ENCODE measurements at regions not wholly inside any gene's neighbourhood (a gene's known extent, or its start where the extent isn't known, plus 50 kb on each side); places are given as distances from the start of the nearest gene placed in this dataset.

DNA sequence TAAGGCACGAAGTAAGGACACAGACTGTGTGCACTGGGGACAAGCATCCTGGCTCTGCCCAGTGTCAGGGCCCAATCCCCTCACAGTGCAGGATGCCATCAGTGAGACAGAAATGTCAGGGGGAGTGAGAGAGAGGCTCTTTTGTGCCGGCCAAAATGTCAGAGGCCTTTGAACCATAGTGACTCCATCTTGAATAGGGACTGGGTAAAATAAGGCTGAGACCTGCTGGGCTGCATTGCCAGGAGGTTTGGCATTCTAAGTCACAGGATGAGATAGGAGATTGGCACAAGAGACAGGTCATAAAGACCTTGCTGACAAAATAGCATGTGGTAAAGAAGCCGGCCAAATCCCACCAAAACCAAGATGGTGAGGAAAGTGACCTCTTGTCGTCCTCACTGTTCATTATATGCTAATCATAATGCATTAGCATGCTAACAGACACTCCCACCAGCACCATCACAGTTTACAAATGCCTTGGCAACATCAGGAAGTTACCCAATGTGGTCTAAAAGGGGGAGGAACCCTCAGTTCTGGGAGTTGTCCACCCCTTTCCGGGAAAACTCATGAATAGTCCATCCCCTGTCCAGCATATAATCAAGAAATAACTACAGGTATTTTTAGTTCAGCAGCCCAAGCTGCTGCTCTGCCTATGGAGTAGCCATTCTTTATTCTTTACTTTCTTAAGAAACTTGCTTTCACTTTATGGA is 337.4 kb downstream of the LPIN1 start:
- no peaks in the 10 kb centered on the region for H3K27me3 ChIP-seq (ENCODE audit: control insufficient read depth in 3 of 3, insufficient read depth in 3 of 3, low read length in 3 of 3)

DNA sequence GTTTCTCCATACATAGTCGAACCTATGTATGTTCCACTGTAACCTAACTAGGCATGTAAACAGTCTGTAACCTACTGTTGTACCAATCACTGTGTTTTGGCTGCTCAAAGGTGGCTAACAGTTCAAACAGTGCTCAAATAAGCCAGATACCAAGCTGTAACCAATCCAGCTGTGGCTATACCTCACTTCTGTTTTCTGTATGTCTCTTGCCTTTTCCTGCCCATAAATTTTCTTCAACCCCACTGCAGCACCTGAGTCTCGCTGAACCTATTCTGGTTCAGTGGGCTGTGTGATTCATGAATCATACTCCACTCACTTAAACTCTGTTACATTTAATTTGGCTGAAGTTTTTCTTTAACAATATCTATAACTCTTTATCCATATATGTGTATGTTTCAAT is 340.7 kb downstream of the LPIN1 start:
- Histone ChIP-seq H3K9ac (ENCODE audit: low read depth in 1 of 3, low read length in 3 of 3) (no peak overlapping the region), H3K4me3 (ENCODE audit: low read length in 3 of 3) (no peak overlapping the region), H3K36me3 (ENCODE audit: control insufficient read depth in 3 of 3, insufficient read depth in 3 of 3, low read length in 3 of 3) (no peaks in the 10 kb centered on the region), H3K27ac (ENCODE audit: low read depth, low read length) (no peak overlapping the region), H3K4me1 (ENCODE audit: control insufficient read depth in 3 of 3, insufficient read depth in 3 of 3, low read length in 3 of 3) (no peaks in the 10 kb centered on the region), H3K9me3 (ENCODE audit: control insufficient read depth in 3 of 3, low read length in 3 of 3) (no peaks in the 10 kb centered on the region), H3K27me3 (ENCODE audit: control insufficient read depth in 3 of 3, insufficient read depth in 3 of 3, low read length in 3 of 3) (no peaks in the 10 kb centered on the region)

More for the DNA sequence above, 337.4 kb downstream of the LPIN1 start:
- H3K27ac ChIP-seq (ENCODE audit: low read depth, low read length) = no peak overlapping the region
- H3K4me3 ChIP-seq (ENCODE audit: low read length in 3 of 3) = no peak overlapping the region
- no peaks in the 10 kb centered on the region for H3K36me3 ChIP-seq (ENCODE audit: control insufficient read depth in 3 of 3, insufficient read depth in 3 of 3, low read length in 3 of 3)
- H3K4me1 ChIP-seq (ENCODE audit: control insufficient read depth in 3 of 3, insufficient read depth in 3 of 3, low read length in 3 of 3) = no peaks in the 10 kb centered on the region
- H3K9me3 ChIP-seq (ENCODE audit: control insufficient read depth in 3 of 3, low read length in 3 of 3) = no peaks in the 10 kb centered on the region
- no peak overlapping the region for H3K9ac ChIP-seq (ENCODE audit: low read depth in 1 of 3, low read length in 3 of 3)

DNA sequence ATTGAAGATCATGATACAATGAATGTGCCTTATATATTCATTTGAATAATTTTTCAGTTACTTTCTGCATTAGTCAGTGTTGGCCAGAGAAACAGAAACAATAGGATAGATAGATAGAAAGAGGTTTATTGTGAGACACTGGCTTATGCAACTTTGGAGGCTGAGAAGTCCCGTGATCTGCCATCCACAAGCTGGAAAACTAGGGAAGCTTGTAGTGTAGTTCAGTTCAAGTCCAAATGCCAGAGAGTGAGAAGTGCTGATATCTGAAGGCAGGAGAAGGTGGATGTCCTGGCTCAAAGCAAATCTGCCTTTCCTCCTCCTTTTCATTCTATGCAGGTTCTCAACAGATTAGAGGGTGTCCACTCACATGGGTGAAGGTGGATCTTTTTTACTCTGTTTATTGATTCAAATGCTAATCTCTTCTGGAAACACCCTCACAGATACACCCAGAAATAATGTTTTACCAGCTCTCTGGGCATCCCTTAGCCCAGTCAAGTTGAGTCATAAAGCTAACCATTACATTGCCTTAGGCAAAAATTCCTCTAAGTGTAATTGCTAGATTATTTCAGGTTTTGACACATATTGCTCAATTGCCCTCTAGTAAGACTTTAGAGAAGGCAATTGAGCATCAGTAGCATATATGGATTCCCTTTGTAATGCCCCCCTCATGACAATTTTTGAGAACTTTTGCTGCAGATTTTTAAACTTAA is 341.4 kb downstream of the LPIN1 start:
- no peak overlapping the region for H3K4me3 ChIP-seq (ENCODE audit: low read length in 3 of 3)
- no peaks in the 10 kb centered on the region for H3K4me1 ChIP-seq (ENCODE audit: control insufficient read depth in 3 of 3, insufficient read depth in 3 of 3, low read length in 3 of 3)
- no peak overlapping the region for H3K27ac ChIP-seq (ENCODE audit: low read depth, low read length)
- H3K9ac ChIP-seq (ENCODE audit: low read depth in 1 of 3, low read length in 3 of 3) = no peak overlapping the region
- no peaks in the 10 kb centered on the region for H3K9me3 ChIP-seq (ENCODE audit: control insufficient read depth in 3 of 3, low read length in 3 of 3)
- H3K27me3 ChIP-seq (ENCODE audit: control insufficient read depth in 3 of 3, insufficient read depth in 3 of 3, low read length in 3 of 3) = no peaks in the 10 kb centered on the region
- H3K36me3 ChIP-seq (ENCODE audit: control insufficient read depth in 3 of 3, insufficient read depth in 3 of 3, low read length in 3 of 3) = no peaks in the 10 kb centered on the region

GRCh38 chr2:12089001-12089400 is 342.6 kb downstream of the LPIN1 start:
- Histone ChIP-seq H3K9me3 (ENCODE audit: control insufficient read depth in 3 of 3, low read length in 3 of 3) (no peaks in the 10 kb centered on the region), H3K4me1 (ENCODE audit: control insufficient read depth in 3 of 3, insufficient read depth in 3 of 3, low read length in 3 of 3) (no peaks in the 10 kb centered on the region), H3K27me3 (ENCODE audit: control insufficient read depth in 3 of 3, insufficient read depth in 3 of 3, low read length in 3 of 3) (no peaks in the 10 kb centered on the region), H3K4me3 (ENCODE audit: low read length in 3 of 3) (no peak overlapping the region), H3K36me3 (ENCODE audit: control insufficient read depth in 3 of 3, insufficient read depth in 3 of 3, low read length in 3 of 3) (no peaks in the 10 kb centered on the region), H3K27ac (ENCODE audit: low read depth, low read length) (no peak overlapping the region), H3K9ac (ENCODE audit: low read depth in 1 of 3, low read length in 3 of 3) (no peak overlapping the region)

- H3K4me1 ChIP-seq (ENCODE audit: control insufficient read depth in 3 of 3, insufficient read depth in 3 of 3, low read length in 3 of 3) = no peaks in the 10 kb centered on the region
- no peak overlapping the region for H3K27ac ChIP-seq (ENCODE audit: low read depth, low read length)
- no peaks in the 10 kb centered on the region for H3K27me3 ChIP-seq (ENCODE audit: control insufficient read depth in 3 of 3, insufficient read depth in 3 of 3, low read length in 3 of 3)
- no peak overlapping the region for H3K4me3 ChIP-seq (ENCODE audit: low read length in 3 of 3)
- no peaks in the 10 kb centered on the region for H3K36me3 ChIP-seq (ENCODE audit: control insufficient read depth in 3 of 3, insufficient read depth in 3 of 3, low read length in 3 of 3)
- no peaks in the 10 kb centered on the region for H3K9me3 ChIP-seq (ENCODE audit: control insufficient read depth in 3 of 3, low read length in 3 of 3)
- no peak overlapping the region for H3K9ac ChIP-seq (ENCODE audit: low read depth in 1 of 3, low read length in 3 of 3)
Observed at GRCh38 chr2:12089496-12089895, 343.1 kb downstream of the LPIN1 start.

- Histone ChIP-seq H3K27me3 (ENCODE audit: control insufficient read depth in 3 of 3, insufficient read depth in 3 of 3, low read length in 3 of 3) (no peaks in the 10 kb centered on the region), H3K27ac (ENCODE audit: low read depth, low read length) (no peak overlapping the region), H3K9ac (ENCODE audit: low read depth in 1 of 3, low read length in 3 of 3) (no peak overlapping the region), H3K4me3 (ENCODE audit: low read length in 3 of 3) (no peak overlapping the region), H3K4me1 (ENCODE audit: control insufficient read depth in 3 of 3, insufficient read depth in 3 of 3, low read length in 3 of 3) (no peaks in the 10 kb centered on the region), H3K36me3 (ENCODE audit: control insufficient read depth in 3 of 3, insufficient read depth in 3 of 3, low read length in 3 of 3) (no peaks in the 10 kb centered on the region), H3K9me3 (ENCODE audit: control insufficient read depth in 3 of 3, low read length in 3 of 3) (no peaks in the 10 kb centered on the region)
Observed at GRCh38 chr2:12090072-12090471, 343.6 kb downstream of the LPIN1 start.

DNA sequence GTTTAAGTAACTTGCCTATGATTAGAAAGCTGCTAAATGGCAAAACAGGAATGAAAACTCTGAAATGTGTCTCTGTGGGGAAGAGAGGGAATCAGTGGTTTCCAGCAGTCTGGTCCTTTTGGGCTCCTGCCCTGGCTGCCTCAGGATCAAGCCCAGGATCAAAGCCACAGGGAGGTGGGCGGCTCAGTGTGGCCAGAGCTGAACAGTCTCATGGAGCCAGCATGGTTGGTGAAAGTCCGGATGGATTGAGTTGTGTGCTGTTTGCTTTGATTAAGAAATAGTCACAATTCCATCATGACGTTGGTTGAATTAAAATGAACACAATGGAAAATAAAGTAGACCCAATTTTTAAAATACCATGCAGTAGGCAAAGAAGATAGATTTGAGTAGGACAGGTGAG is 344.2 kb downstream of the LPIN1 start:
- no peaks in the 10 kb centered on the region for H3K9me3 ChIP-seq (ENCODE audit: control insufficient read depth in 3 of 3, low read length in 3 of 3)
- no peaks in the 10 kb centered on the region for H3K27me3 ChIP-seq (ENCODE audit: control insufficient read depth in 3 of 3, insufficient read depth in 3 of 3, low read length in 3 of 3)
- no peak overlapping the region for H3K27ac ChIP-seq (ENCODE audit: low read depth, low read length)
- H3K36me3 ChIP-seq (ENCODE audit: control insufficient read depth in 3 of 3, insufficient read depth in 3 of 3, low read length in 3 of 3) = no peaks in the 10 kb centered on the region
- H3K4me1 ChIP-seq (ENCODE audit: control insufficient read depth in 3 of 3, insufficient read depth in 3 of 3, low read length in 3 of 3) = no peaks in the 10 kb centered on the region
- no peak overlapping the region for H3K9ac ChIP-seq (ENCODE audit: low read depth in 1 of 3, low read length in 3 of 3)
- no peak overlapping the region for H3K4me3 ChIP-seq (ENCODE audit: low read length in 3 of 3)

DNA sequence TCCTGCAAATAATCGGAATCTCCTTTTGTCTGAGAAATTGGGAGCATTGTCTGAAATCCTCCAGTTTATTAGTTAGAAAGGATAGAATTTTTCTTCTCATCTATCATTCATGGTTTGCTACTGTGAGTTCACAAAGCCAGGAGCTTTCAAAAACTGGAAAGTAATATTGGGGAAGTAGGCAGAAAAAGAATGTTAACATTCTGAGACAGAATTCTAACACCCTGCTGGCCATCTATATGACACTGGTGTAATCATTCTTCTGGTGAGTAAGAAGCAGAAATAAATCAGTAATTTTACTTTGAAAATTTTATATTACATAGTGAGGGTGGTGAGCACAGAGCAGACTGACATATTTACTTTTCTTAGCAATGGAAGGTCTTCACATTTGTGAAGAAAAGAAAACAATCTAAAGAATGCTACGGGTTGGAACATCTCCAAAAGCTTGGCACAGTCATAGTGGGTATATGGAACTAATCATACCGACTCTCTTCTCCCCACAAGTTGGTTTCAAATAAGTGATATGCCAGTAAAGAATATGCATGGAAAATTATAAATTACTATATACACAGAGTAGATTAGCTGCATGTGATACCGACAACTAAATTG is 344.9 kb downstream of the LPIN1 start:
- no peak overlapping the region for H3K4me3 ChIP-seq (ENCODE audit: low read length in 3 of 3)
- H3K27me3 ChIP-seq (ENCODE audit: control insufficient read depth in 3 of 3, insufficient read depth in 3 of 3, low read length in 3 of 3) = no peaks in the 10 kb centered on the region
- H3K36me3 ChIP-seq (ENCODE audit: control insufficient read depth in 3 of 3, insufficient read depth in 3 of 3, low read length in 3 of 3) = no peaks in the 10 kb centered on the region
- no peak overlapping the region for H3K27ac ChIP-seq (ENCODE audit: low read depth, low read length)
- no peaks in the 10 kb centered on the region for H3K4me1 ChIP-seq (ENCODE audit: control insufficient read depth in 3 of 3, insufficient read depth in 3 of 3, low read length in 3 of 3)
- no peaks in the 10 kb centered on the region for H3K9me3 ChIP-seq (ENCODE audit: control insufficient read depth in 3 of 3, low read length in 3 of 3)
- H3K9ac ChIP-seq (ENCODE audit: low read depth in 1 of 3, low read length in 3 of 3) = no peak overlapping the region

- Histone ChIP-seq H3K27me3 (ENCODE audit: control insufficient read depth in 3 of 3, insufficient read depth in 3 of 3, low read length in 3 of 3) (no peaks in the 10 kb centered on the region), H3K4me3 (ENCODE audit: low read length in 3 of 3) (no peak overlapping the region), H3K9ac (ENCODE audit: low read depth in 1 of 3, low read length in 3 of 3) (no peak overlapping the region), H3K36me3 (ENCODE audit: control insufficient read depth in 3 of 3, insufficient read depth in 3 of 3, low read length in 3 of 3) (no peaks in the 10 kb centered on the region), H3K9me3 (ENCODE audit: control insufficient read depth in 3 of 3, low read length in 3 of 3) (no peaks in the 10 kb centered on the region), H3K27ac (ENCODE audit: low read depth, low read length) (no peak overlapping the region), H3K4me1 (ENCODE audit: control insufficient read depth in 3 of 3, insufficient read depth in 3 of 3, low read length in 3 of 3) (no peaks in the 10 kb centered on the region)
Observed at GRCh38 chr2:12094134-12094533, 347.7 kb downstream of the LPIN1 start.

GRCh38 chr2:12096051-12096787 is 349.8 kb downstream of the LPIN1 start:
- Histone ChIP-seq H3K27ac (ENCODE audit: low read depth, low read length) (no peak overlapping the region), H3K4me1 (ENCODE audit: control insufficient read depth in 3 of 3, insufficient read depth in 3 of 3, low read length in 3 of 3) (no peaks in the 10 kb centered on the region), H3K36me3 (ENCODE audit: control insufficient read depth in 3 of 3, insufficient read depth in 3 of 3, low read length in 3 of 3) (no peaks in the 10 kb centered on the region), H3K9ac (ENCODE audit: low read depth in 1 of 3, low read length in 3 of 3) (no peak overlapping the region), H3K27me3 (ENCODE audit: control insufficient read depth in 3 of 3, insufficient read depth in 3 of 3, low read length in 3 of 3) (no peaks in the 10 kb centered on the region), H3K4me3 (ENCODE audit: low read length in 3 of 3) (no peak overlapping the region), H3K9me3 (ENCODE audit: control insufficient read depth in 3 of 3, low read length in 3 of 3) (no peaks in the 10 kb centered on the region)

Measured in skeletal muscle tissue (tissue), 3 donors.